LNCaP clone FGC (cell line): ENCODE measurements at regions not wholly inside any gene's neighbourhood (a gene's known extent, or its start where the extent isn't known, plus 50 kb on each side); places are given as distances from the start of the nearest gene placed in this dataset.

ENCODE experiments used
- DNase-seq: peaks from one replicate; pipeline ENCODE4 v3.0.0-alpha.2; 2011; ENCODE audit warnings: low read depth
- H3K4me3 ChIP-seq: 2 replicates; pipeline ENCODE4 v1.5.1; 2011; ENCODE audit warnings: mild to moderate bottlenecking, low read depth, low read length, control low read depth
- CTCF ChIP-seq: IDR thresholded peaks from 2 replicates; pipeline ENCODE4 v1.5.1; 2012; ENCODE audit warnings: mild to moderate bottlenecking; ENCODE audit not compliant: control insufficient read depth, insufficient read depth; ENCODE audit errors: extremely low read depth

GRCh38 chr13:62040078-62040477 is 624.4 kb upstream of the PCDH20 start:
- no peak for DNase-seq
- TF ChIP-seq CTCF: no peak
- H3K4me3 ChIP-seq: no peak overlapping the region

GRCh38 chr13:62038214-62038613 is 622.6 kb upstream of the PCDH20 start:
- no peak overlapping the region for H3K4me3 ChIP-seq
- no peak for TF ChIP-seq CTCF
- DNase-seq: no peak

GRCh38 chr13:62035981-62036380 is 620.3 kb upstream of the PCDH20 start:
- no peak for DNase-seq

GRCh38 chr13:62033934-62034333 is 618.3 kb upstream of the PCDH20 start:
- TF ChIP-seq CTCF: no peak
- DNase-seq: no peak
- H3K4me3 ChIP-seq: no peak overlapping the region

More at GRCh38 chr13:62035981-62036380, 620.3 kb upstream of the PCDH20 start:
- no peak for TF ChIP-seq CTCF
- no peak overlapping the region for H3K4me3 ChIP-seq

GRCh38 chr13:62022369-62022768 is 606.7 kb upstream of the PCDH20 start:
- H3K4me3 ChIP-seq: no peak overlapping the region
- no peak for TF ChIP-seq CTCF
- no peak for DNase-seq

GRCh38 chr13:62019858-62020257 is 604.2 kb upstream of the PCDH20 start:
- no peak overlapping the region for H3K4me3 ChIP-seq
- no peak for DNase-seq
- TF ChIP-seq CTCF: no peak

- H3K4me3 ChIP-seq: no peak overlapping the region
- DNase-seq: no peak
Observed at GRCh38 chr13:62014299-62014698, 598.6 kb upstream of the PCDH20 start.

More at GRCh38 chr13:62014299-62014698, 598.6 kb upstream of the PCDH20 start:
- peak; percentile 37 for TF ChIP-seq CTCF
